ENCODE measurements at regions not wholly inside any gene's neighbourhood (a gene's known extent, or its start where the extent isn't known, plus 50 kb on each side); places are given as distances from the start of the nearest gene placed in this dataset.

DNA sequence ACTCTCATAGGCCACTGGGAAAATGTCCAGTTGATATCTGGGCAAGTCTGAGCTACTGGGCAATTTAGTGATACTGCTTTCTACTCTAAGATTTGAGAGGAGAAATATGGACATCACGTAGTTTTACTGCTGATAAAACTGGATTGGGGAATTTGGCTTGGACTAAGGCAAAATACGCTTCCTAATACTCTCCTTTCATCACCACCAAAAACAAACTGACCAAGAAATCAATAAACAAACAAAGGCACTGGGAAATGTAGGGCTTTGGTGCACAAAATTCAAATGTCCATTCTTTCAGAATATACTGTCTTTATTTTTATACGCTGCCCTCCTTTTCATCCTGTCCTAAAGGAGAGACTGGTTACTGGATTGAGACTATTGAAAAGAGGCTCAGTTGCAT, 145.1 kb upstream of the SP8 start:
- intact Hi-C loops (cut with DNase I, micrococcal nuclease), result no loop called here
- ChIA-PET POLR2A (no interaction called here), CTCF (no interaction called here)
- Histone ChIP-seq H3K27me3 (ENCODE audit: control insufficient read depth in 1 of 2, insufficient read depth in 2 of 2, low read length in 2 of 2) (no peaks in the 10 kb centered on the region), H3K27ac (ENCODE audit: low read depth in 1 of 2, low read length in 2 of 2) (no peak overlapping the region), H3K4me1 (ENCODE audit: insufficient read depth, low read length) (no peaks in the 10 kb centered on the region), H3K9me3 (ENCODE audit: control insufficient read depth in 1 of 2, insufficient read depth in 1 of 2, low read length in 2 of 2) (no peaks in the 10 kb centered on the region), H3K36me3 (ENCODE audit: insufficient read depth, low read length) (no peaks in the 10 kb centered on the region), H3K4me3 (ENCODE audit: low read length) (no peak overlapping the region)
- TF ChIP-seq, protein P1, sequence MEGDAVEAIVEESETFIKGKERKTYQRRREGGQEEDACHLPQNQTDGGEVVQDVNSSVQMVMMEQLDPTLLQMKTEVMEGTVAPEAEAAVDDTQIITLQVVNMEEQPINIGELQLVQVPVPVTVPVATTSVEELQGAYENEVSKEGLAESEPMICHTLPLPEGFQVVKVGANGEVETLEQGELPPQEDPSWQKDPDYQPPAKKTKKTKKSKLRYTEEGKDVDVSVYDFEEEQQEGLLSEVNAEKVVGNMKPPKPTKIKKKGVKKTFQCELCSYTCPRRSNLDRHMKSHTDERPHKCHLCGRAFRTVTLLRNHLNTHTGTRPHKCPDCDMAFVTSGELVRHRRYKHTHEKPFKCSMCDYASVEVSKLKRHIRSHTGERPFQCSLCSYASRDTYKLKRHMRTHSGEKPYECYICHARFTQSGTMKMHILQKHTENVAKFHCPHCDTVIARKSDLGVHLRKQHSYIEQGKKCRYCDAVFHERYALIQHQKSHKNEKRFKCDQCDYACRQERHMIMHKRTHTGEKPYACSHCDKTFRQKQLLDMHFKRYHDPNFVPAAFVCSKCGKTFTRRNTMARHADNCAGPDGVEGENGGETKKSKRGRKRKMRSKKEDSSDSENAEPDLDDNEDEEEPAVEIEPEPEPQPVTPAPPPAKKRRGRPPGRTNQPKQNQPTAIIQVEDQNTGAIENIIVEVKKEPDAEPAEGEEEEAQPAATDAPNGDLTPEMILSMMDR (IDR thresholded peaks at IDR 0.05), result no peak
- H3K4me3 Mint-ChIP-seq, result no peak overlapping the region
- no peaks in the 10 kb centered on the region for H3K4me1 Mint-ChIP-seq (ENCODE audit: low read depth)
- H3K27me3 Mint-ChIP-seq, result peaks cover 4% of the 10 kb centered on the region
- no peak for DNase-seq
- no peak for ATAC-seq (ENCODE audit: poor library complexity)
- no peak overlapping the region for H3K27ac Mint-ChIP-seq
- no peaks in the 10 kb centered on the region for H3K9me3 Mint-ChIP-seq
- H3K36me3 Mint-ChIP-seq (ENCODE audit: low read depth), result no peaks in the 10 kb centered on the region

DNA sequence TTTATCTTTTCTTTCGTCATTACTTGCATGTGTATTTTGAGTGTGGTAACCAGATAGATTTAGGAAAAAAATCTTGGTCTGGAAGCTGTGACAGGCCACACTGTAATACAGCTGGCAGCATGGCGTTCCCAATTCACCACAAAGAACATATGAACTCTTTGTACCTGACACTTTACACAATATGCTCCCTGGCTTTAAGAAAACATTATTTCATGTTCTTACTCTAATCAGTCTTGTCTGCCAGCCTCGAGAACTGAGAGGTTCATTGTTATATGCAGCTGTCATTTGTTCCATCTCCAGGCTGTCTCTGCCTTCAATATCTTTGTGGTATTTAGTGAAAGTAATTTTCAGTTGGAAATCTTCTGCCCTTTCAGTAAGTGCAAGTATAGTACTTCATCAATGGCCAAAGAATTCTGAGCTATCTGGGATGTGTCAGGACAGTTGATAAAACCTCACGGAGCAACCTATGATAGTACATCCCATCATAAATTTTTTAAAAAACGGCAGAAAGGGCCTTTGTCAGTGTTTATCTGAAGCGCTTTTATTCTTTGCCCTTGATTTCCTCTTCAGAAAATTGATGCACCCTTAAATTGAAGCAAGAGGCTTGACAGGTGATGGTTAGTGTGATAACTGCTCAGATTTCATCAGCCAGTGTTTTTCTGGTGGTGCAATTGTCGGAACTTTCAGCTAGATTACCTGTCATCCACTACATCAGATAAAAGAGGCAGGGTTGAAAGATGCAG, 146.3 kb upstream of the SP8 start:
- Mint-ChIP-seq H3K36me3 (ENCODE audit: low read depth) (no peaks in the 10 kb centered on the region), H3K9me3 (no peaks in the 10 kb centered on the region), H3K27me3 (peaks cover 4% of the 10 kb centered on the region), H3K4me1 (ENCODE audit: low read depth) (no peaks in the 10 kb centered on the region), H3K4me3 (no peak overlapping the region), H3K27ac (no peak overlapping the region)
- no peaks in the 10 kb centered on the region for H3K36me3 ChIP-seq (ENCODE audit: insufficient read depth, low read length)
- ChIA-PET POLR2A (no interaction called here), CTCF (no interaction called here)
- no peak overlapping the region for H3K27ac ChIP-seq (ENCODE audit: low read depth in 1 of 2, low read length in 2 of 2)
- intact Hi-C loops (cut with DNase I, micrococcal nuclease), result no loop called here
- TF ChIP-seq, protein P1 (IDR thresholded peaks at IDR 0.05), result no peak
- ATAC-seq (ENCODE audit: poor library complexity), result no peak
- no peaks in the 10 kb centered on the region for H3K27me3 ChIP-seq (ENCODE audit: control insufficient read depth in 1 of 2, insufficient read depth in 2 of 2, low read length in 2 of 2)
- no peak overlapping the region for H3K4me3 ChIP-seq (ENCODE audit: low read length)
- no peaks in the 10 kb centered on the region for H3K4me1 ChIP-seq (ENCODE audit: insufficient read depth, low read length)
- DNase-seq, result no peak
- no peaks in the 10 kb centered on the region for H3K9me3 ChIP-seq (ENCODE audit: control insufficient read depth in 1 of 2, insufficient read depth in 1 of 2, low read length in 2 of 2)

DNA sequence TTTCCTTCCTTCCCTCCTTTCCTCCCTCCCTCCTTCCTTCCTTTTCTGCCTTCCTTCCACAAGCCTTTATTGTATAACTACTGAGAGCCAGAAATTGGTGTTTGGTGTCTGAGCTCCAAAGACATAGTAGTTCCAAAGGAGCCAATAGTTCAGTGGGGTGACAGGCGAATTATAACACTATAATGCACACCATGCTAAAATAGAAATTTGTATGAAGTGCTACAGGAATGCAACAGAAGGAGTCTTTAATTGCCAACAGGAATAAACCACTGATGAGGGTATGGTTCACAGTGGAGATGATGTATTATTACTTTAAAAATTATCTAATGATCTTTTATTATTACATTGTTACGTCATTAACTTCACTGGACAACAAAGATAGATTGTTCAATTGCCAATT, 158.8 kb upstream of the SP8 start:
- H3K36me3 ChIP-seq (ENCODE audit: insufficient read depth, low read length), result no peaks in the 10 kb centered on the region
- intact Hi-C loops (cut with DNase I, micrococcal nuclease), result no loop called here
- peaks cover 6% of the 10 kb centered on the region for H3K9me3 Mint-ChIP-seq
- H3K27ac Mint-ChIP-seq, result no peak overlapping the region
- ChIA-PET CTCF (no interaction called here), POLR2A (no interaction called here)
- peaks cover 0 to 9% of the 10 kb centered on the region in 2 experiments for H3K9me3 ChIP-seq (ENCODE audit: control insufficient read depth in 1 of 2, insufficient read depth in 1 of 2, low read length in 2 of 2)
- H3K4me3 Mint-ChIP-seq, result no peak overlapping the region
- H3K27me3 Mint-ChIP-seq, result no peaks in the 10 kb centered on the region
- H3K36me3 Mint-ChIP-seq (ENCODE audit: low read depth), result no peaks in the 10 kb centered on the region
- no peaks in the 10 kb centered on the region for H3K4me1 ChIP-seq (ENCODE audit: insufficient read depth, low read length)
- no peaks in the 10 kb centered on the region for H3K27me3 ChIP-seq (ENCODE audit: control insufficient read depth in 1 of 2, insufficient read depth in 2 of 2, low read length in 2 of 2)
- ATAC-seq (ENCODE audit: poor library complexity) (no peak), DNase-seq (no peak)
- TF ChIP-seq, protein P1 (IDR thresholded peaks at IDR 0.05), result no peak
- H3K4me3 ChIP-seq (ENCODE audit: low read length), result no peak overlapping the region
- H3K4me1 Mint-ChIP-seq (ENCODE audit: low read depth), result no peaks in the 10 kb centered on the region
- H3K27ac ChIP-seq (ENCODE audit: low read depth in 1 of 2, low read length in 2 of 2), result no peak overlapping the region
